ENCODE measurements at regions not wholly inside any gene's neighbourhood (a gene's known extent, or its start where the extent isn't known, plus 50 kb on each side); places are given as distances from the start of the nearest gene placed in this dataset.
A peak's percentile ranks its signal among the peaks of the same experiment; 100 is the strongest.

GRCh38 chr2:221943076-221943810 is 355.6 kb downstream of the PAX3 start:
- H3K4me1 ChIP-seq (replicated peaks; ENCODE audit: insufficient read depth) = peaks cover 22% of the 10 kb centered on the region
- H3K9me2 ChIP-seq (ENCODE audit: insufficient read depth) = no peaks in the 10 kb centered on the region
- no peaks in the 10 kb centered on the region for H3K36me3 ChIP-seq (ENCODE audit: low read depth)
- no peaks in the 10 kb centered on the region for H4K20me1 ChIP-seq (ENCODE audit: insufficient read depth)
- peaks cover 18% of the 10 kb centered on the region for H3F3A ChIP-seq (ENCODE audit: insufficient read depth, low read depth)
- CTCF ChIA-PET = interaction anchor here (0.6 to 1.2 kb wide), 2 partner anchors 54 to 288 kb away, joined by 3 read pairs; no protein-coding TSS in a partner anchor
- peak; percentile 64 to 86 for DNase-seq
- H3K27ac ChIP-seq = peak overlapping the region; percentile 30
- H3K79me2 ChIP-seq (ENCODE audit: low read depth) = no peaks in the 10 kb centered on the region
- TF ChIP-seq CTCF (conservative IDR thresholded peaks at IDR 0.05) = no peak
- TF ChIP-seq EZH2 (IDR thresholded peaks at IDR 0.05; ENCODE audit: low read depth) = no peak
- H3K27me3 ChIP-seq (ENCODE audit: insufficient read depth, low read depth) = no peaks in the 10 kb centered on the region
- H3K4me3 ChIP-seq = no peak overlapping the region
- no peaks in the 10 kb centered on the region for H3K9me3 ChIP-seq (ENCODE audit: insufficient read depth, low read depth)
- no TSS peak for BruUV-seq (replicated peaks)
- peak overlapping the region; percentile 12; the same call in 1 of the 2 replicates for H2AFZ ChIP-seq
- intact Hi-C loops (cut with micrococcal nuclease; ENCODE audit: unreplicated experiment) = loop anchor here (5.0 kb wide), 1 partner anchor 91 kb away; no protein-coding TSS in a partner anchor
- H3K4me2 ChIP-seq = peak overlapping the region; percentile 40
- POLR2A ChIA-PET (ENCODE audit: unreplicated experiment) = no interaction called here

DNA sequence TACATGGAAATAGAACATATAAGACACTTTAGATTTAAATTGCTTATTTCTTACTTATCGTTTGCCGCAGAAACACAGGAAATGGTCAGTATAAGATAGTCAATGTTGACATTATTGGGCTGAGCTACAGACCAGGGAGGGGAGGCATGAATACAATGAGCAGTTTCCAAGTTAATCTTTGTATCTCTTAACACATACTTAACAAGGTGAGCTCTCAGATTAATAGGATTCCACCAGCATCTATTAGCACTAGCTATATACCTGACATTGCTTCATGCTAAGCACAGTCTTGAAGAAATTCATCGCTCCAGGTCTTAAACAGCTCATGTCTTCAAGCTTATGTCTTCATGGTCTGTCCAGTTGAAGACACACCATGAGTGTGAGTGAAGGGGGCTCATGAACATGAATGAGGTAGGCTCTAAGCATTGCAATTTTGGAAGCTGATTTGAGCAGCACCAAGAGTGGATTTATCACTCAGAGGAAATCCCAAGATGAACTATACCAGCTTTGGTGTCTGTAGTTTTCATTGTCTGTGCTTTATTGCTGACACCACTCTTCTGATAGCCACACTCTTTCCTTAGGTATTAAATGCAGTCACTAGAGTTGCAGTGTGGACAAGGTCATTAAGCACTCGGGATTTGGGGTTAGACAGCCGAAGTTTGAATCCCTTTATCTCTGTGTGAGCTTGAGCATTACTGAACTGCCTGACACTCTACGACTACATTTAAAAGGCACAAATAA is 359.3 kb upstream of the EPHA4 start:
- ChIA-PET POLR2A (ENCODE audit: unreplicated experiment) (interaction anchor here (0.6 kb wide), 1 partner anchor 276 kb away, joined by 3 read pairs; no protein-coding TSS in a partner anchor), CTCF (interaction anchor here (0.6 kb wide), 1 partner anchor 151 kb away, joined by 7 read pairs; no protein-coding TSS in a partner anchor)
- Histone ChIP-seq H3K9me3 (ENCODE audit: insufficient read depth, low read depth) (no peaks in the 10 kb centered on the region), H3K27ac (no peak overlapping the region), H3K9me2 (ENCODE audit: insufficient read depth) (0 out of 2 replicates have a peak, but pooled peaks cover 10% of the 10 kb centered on the region), H3K36me3 (ENCODE audit: low read depth) (no peaks in the 10 kb centered on the region), H4K20me1 (ENCODE audit: insufficient read depth) (no peaks in the 10 kb centered on the region), H3F3A (ENCODE audit: insufficient read depth, low read depth) (no peaks in the 10 kb centered on the region), H3K27me3 (ENCODE audit: insufficient read depth, low read depth) (no peaks in the 10 kb centered on the region), H3K4me2 (no peak overlapping the region), H3K79me2 (ENCODE audit: low read depth) (no peaks in the 10 kb centered on the region), H3K4me1 (replicated peaks; ENCODE audit: insufficient read depth) (0 out of 2 replicates have a peak, but pooled peaks cover 7% of the 10 kb centered on the region), H2AFZ (no peak overlapping the region), H3K4me3 (no peak overlapping the region)
- no peak for DNase-seq
- TF ChIP-seq CTCF (conservative IDR thresholded peaks at IDR 0.05) (no peak), EZH2 (IDR thresholded peaks at IDR 0.05; ENCODE audit: low read depth) (no peak)
- intact Hi-C loops (cut with micrococcal nuclease; ENCODE audit: unreplicated experiment) = no loop called here
- no TSS peak for BruUV-seq (replicated peaks)

DNA sequence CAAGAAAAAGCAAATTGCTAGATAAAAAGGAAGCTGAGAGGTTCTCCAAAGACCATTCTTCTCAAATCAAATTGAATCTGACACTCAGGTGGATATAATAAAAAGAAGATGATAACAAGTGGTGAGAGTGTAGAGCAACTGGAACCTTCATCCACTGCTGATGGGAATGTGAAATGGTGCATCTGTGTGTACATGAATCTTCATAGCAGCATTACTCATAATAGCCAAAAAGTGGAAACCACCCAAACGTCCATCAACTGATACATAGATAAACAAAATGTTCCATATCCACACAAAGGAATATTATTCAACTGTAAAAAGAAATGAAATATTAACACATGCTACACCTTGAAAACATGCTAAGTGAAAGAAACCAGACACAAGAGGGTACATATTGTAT is 357.2 kb upstream of the EPHA4 start:
- H3K36me3 ChIP-seq (ENCODE audit: low read depth) = no peaks in the 10 kb centered on the region
- intact Hi-C loops (cut with micrococcal nuclease; ENCODE audit: unreplicated experiment) = no loop called here
- H3K79me2 ChIP-seq (ENCODE audit: low read depth) = no peaks in the 10 kb centered on the region
- H3K4me1 ChIP-seq (replicated peaks; ENCODE audit: insufficient read depth) = 0 out of 2 replicates have a peak, but pooled peaks cover 7% of the 10 kb centered on the region
- BruUV-seq (replicated peaks) = no TSS peak
- H3K9me2 ChIP-seq (ENCODE audit: insufficient read depth) = 0 out of 2 replicates have a peak, but pooled peaks cover 10% of the 10 kb centered on the region
- H2AFZ ChIP-seq = no peak overlapping the region
- H3F3A ChIP-seq (ENCODE audit: insufficient read depth, low read depth) = no peaks in the 10 kb centered on the region
- H3K9me3 ChIP-seq (ENCODE audit: insufficient read depth, low read depth) = no peaks in the 10 kb centered on the region
- CTCF ChIA-PET = no interaction called here
- H3K4me3 ChIP-seq = no peak overlapping the region
- H3K27me3 ChIP-seq (ENCODE audit: insufficient read depth, low read depth) = no peaks in the 10 kb centered on the region
- DNase-seq = no peak
- no peak overlapping the region for H3K27ac ChIP-seq
- H3K4me2 ChIP-seq = no peak overlapping the region
- no peak for TF ChIP-seq EZH2 (IDR thresholded peaks at IDR 0.05; ENCODE audit: low read depth)
- no peak for TF ChIP-seq CTCF (conservative IDR thresholded peaks at IDR 0.05)
- POLR2A ChIA-PET (ENCODE audit: unreplicated experiment) = no interaction called here
- no peaks in the 10 kb centered on the region for H4K20me1 ChIP-seq (ENCODE audit: insufficient read depth)

Data from PC-9 (cell line).